Large intestine (tissue), 3 donors: ENCODE measurements at regions not wholly inside any gene's neighbourhood (a gene's known extent, or its start where the extent isn't known, plus 50 kb on each side); places are given as distances from the start of the nearest gene placed in this dataset.
A peak's percentile ranks its signal among the peaks of the same experiment; 100 is the strongest.

Source experiments
- DNase-seq, 2 donors: peaks; one replicate each; pipeline versions ENCODE4 v3.0.0 to v3.0.0-alpha.2; 2013
- H3K27ac ChIP-seq: one replicate; pipeline ENCODE4 v1.5.1; 2013; ENCODE audit warnings: low read length
- H3K27me3 ChIP-seq: 2 replicates; pipeline ENCODE4 v1.6.1; 2013; ENCODE audit warnings: low read length; ENCODE audit not compliant: control insufficient read depth, insufficient read depth
- H3K36me3 ChIP-seq: 2 replicates; pipeline ENCODE4 v1.6.1; 2013; ENCODE audit warnings: low read length; ENCODE audit not compliant: control insufficient read depth, insufficient read depth
- H3K4me1 ChIP-seq: one replicate; pipeline ENCODE4 v1.6.1; 2013; ENCODE audit warnings: low read length; ENCODE audit not compliant: control insufficient read depth, insufficient read depth
- H3K4me3 ChIP-seq: one replicate; pipeline ENCODE4 v1.5.1; 2013; ENCODE audit warnings: low read length
- H3K9me3 ChIP-seq: one replicate; pipeline ENCODE4 v1.6.1; 2013; ENCODE audit warnings: mild to moderate bottlenecking, low read depth, low read length, moderate library complexity; ENCODE audit not compliant: control insufficient read depth
- WGBS: methylation state at CpG from one replicate; pipeline ENCODE4 v1.1.5; 2013; ENCODE audit warnings: low lambda C conversion rate; ENCODE audit not compliant: insufficient coverage; 5-methylcytosine and 5-hydroxymethylcytosine counted together

DNA sequence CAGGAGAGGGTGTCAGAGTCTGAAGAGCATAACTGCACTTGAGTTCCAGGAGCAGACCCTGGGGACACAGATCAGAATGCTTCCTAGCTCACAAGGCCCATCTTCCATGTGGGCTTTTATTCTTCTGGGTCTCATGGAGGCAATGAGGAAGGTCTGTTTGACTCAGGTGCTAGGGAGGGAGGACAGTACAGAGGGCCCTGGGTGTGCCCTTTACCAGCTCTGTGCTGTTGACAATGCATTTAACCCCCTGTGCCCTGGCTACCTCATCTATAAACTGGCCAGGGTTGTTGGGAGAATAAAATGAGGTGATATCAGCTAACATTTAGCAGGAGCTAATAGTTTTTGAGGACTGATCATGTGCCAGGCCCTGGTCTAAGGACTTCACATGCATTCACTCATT is 318.0 kb downstream of the DMAC1 start:
- Histone ChIP-seq H3K27me3 (no peaks in the 10 kb centered on the region), H3K27ac (no peak overlapping the region), H3K4me3 (no peak overlapping the region), H3K9me3 (no peaks in the 10 kb centered on the region), H3K36me3 (no peaks in the 10 kb centered on the region), H3K4me1 (no peaks in the 10 kb centered on the region)
- DNase-seq = no peak

DNA sequence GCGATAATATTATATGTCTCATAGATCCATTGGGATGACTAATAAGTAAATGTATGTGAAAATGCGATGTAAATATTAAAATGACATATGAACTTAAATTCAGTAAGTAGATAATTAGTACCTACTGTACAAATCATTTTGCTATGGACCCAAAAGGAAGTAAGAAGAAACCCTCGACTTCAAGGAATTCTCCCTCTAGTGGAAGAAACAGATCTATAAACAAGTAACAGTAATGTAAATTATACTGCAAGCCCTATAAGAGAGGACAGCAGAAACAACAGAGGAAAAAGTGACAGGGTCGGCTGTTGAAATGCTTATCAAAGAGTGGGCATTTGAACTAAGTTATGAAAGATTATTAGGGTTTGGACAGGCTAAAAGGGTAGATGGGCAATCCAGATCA is 320.3 kb downstream of the DMAC1 start:
- Histone ChIP-seq H3K4me3 (no peak overlapping the region), H3K36me3 (no peaks in the 10 kb centered on the region), H3K9me3 (no peaks in the 10 kb centered on the region), H3K4me1 (no peaks in the 10 kb centered on the region), H3K27ac (no peak overlapping the region), H3K27me3 (no peaks in the 10 kb centered on the region)
- WGBS = 91% methylated on average over 2 of the region's 4 CpGs
- no peak for DNase-seq

DNA sequence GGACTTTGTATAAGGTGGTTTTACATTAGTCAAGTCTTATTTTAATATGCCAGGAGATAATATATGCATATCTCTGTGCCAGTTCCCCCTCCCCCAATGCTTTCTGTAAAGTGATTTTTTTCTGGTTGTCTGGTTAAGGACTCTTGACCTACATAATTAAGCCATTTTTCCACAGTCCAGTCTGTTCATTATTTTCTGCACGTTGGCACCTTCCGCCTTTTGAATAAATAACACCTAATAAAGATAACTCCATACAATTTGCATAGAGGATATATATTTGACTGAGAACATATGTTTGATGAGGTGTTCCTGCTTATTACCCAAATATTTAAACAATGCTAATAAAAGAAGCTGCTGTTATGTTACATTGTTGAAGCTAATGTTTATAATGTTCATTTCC is 320.9 kb downstream of the DMAC1 start:
- no peak for DNase-seq
- Histone ChIP-seq H3K36me3 (no peaks in the 10 kb centered on the region), H3K27ac (no peak overlapping the region), H3K4me1 (no peaks in the 10 kb centered on the region), H3K4me3 (no peak overlapping the region), H3K9me3 (no peaks in the 10 kb centered on the region), H3K27me3 (no peaks in the 10 kb centered on the region)
- WGBS = no CpG with 5 or more reads among the region's 2 CpGs

DNA sequence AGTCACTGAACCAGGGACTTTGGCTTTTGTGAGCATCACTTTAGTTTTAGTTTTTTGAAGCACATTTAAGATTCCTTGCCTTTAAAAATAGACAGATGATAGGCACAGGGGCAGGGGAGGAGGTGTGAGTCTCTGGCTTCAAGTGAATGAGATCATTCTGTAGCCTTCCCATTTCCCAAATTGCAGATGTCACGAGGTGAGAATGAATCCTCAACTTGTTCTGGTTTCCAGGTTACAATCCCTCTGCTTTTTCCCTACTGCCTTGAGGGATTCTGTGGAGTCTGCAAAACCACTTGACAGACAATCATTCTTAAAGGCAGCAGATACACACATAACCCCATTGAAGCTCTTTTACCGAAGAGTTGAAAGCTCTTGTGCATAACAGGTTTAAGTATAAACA is 332.4 kb downstream of the DMAC1 start:
- Histone ChIP-seq H3K4me3 (no peak overlapping the region), H3K9me3 (no peaks in the 10 kb centered on the region), H3K36me3 (no peaks in the 10 kb centered on the region), H3K27ac (no peak overlapping the region), H3K27me3 (no peaks in the 10 kb centered on the region), H3K4me1 (no peaks in the 10 kb centered on the region)
- no peak for DNase-seq
- no CpG with 5 or more reads among the region's 2 CpGs for WGBS

DNA sequence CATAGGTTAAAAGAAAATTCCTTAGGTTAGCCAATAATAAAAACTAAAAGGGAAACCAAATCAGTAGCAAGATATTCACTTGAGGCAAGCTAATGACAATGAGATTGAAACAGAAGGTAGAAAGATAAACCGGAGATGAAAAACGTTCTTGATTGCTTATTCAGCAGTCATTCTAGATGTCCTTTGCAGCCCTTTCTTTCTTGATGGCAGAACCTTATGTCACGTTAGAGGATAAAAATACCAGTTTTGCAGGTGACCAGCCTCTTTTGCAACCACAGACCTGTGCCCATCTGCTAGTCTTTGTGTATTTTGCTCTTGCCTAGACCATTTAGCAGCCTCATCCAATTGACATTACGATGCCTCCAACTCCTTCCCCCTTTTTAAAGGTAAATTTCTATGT is 337.8 kb downstream of the DMAC1 start:
- no peak overlapping the region for H3K27ac ChIP-seq
- H3K27me3 ChIP-seq = no peaks in the 10 kb centered on the region
- 88% methylated on average over 4 of the region's 4 CpGs for WGBS
- H3K36me3 ChIP-seq = no peaks in the 10 kb centered on the region
- no peaks in the 10 kb centered on the region for H3K9me3 ChIP-seq
- no peak for DNase-seq
- no peak overlapping the region for H3K4me3 ChIP-seq
- no peaks in the 10 kb centered on the region for H3K4me1 ChIP-seq

DNA sequence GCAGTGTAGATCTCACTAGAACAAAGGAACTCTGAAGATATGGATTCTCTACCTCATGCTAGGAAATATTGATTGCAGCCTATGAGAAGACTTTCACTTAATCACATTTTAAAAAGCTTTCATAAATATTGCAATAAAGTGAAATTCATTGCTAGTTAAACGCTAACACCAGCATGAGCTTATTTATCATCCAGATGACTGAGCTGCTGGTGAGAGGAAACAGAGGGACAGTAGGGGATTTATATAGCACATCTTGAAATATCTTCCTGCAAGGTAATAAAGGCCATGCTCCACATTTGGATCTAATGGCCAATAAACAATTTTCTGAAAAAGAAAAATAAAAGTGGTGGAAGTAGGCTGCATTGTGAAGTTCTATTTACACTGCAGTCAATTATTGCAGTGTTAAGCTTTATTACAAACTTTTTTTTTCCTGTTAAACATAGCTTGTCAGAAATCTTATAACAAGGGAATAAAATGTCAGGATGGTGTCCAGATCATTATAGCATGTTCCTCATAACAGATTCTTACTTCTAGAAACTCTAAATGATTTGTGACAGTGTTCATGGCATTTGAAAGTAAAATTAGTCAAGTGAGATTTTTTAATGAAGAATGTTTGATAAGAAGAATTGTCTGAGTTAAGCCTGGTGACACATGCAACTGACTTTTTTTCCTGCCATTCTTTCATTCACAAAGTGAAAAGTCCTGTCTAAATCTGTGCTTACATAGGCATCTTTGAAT is 342.6 kb downstream of the DMAC1 start:
- no CpG with 5 or more reads among the region's 1 CpG for WGBS
- Histone ChIP-seq H3K9me3 (no peaks in the 10 kb centered on the region), H3K4me3 (no peak overlapping the region), H3K27ac (no peak overlapping the region), H3K4me1 (peaks cover 2% of the 10 kb centered on the region), H3K36me3 (no peaks in the 10 kb centered on the region), H3K27me3 (no peaks in the 10 kb centered on the region)
- DNase-seq = no peak

DNA sequence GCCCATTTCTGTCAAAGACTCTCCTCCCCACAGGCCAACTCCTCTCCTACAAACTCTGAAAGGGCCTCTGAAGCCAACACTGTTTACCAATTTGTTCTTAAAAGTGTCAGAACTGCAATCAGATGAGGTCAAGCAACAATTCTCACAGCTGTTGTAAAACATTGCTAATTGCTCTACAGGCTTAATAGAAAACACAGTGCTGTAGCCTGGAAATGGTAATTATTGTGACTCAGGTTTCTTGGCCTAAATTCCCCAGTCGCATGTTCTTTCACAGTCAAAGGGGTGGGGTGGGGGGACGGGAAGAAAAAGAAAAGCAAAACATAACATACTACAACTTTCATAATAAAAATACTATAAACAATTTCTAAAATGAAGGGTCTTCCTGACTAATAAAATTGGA is 343.2 kb downstream of the DMAC1 start:
- no peak for DNase-seq
- H3K4me3 ChIP-seq = no peak overlapping the region
- no CpG with 5 or more reads among the region's 2 CpGs for WGBS
- H3K9me3 ChIP-seq = no peaks in the 10 kb centered on the region
- no peaks in the 10 kb centered on the region for H3K27me3 ChIP-seq
- H3K36me3 ChIP-seq = no peaks in the 10 kb centered on the region
- H3K27ac ChIP-seq = no peak overlapping the region
- H3K4me1 ChIP-seq = peaks cover 2% of the 10 kb centered on the region

DNA sequence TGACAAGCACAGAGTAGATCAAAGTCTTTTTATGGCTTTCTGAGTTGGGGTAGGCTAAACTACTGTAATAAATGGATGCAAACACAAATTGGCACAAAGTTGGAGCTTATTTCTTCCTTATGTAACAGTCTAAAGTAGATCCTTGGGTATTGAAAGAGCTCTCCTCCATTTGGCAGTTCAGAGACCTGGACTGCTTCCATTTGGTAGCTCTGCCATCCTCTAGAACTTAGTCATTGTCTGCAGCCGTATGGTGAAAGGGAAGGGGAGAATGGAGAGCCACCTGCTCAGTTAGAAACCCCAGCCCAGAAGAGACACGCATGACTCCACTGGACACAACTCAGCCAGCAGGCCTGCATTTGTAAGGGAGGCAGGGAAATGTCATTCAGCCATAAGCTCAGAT is 345.0 kb downstream of the DMAC1 start:
- Histone ChIP-seq H3K4me1 (peaks cover 2% of the 10 kb centered on the region), H3K9me3 (no peaks in the 10 kb centered on the region), H3K27me3 (no peaks in the 10 kb centered on the region), H3K36me3 (no peaks in the 10 kb centered on the region), H3K4me3 (no peak overlapping the region), H3K27ac (no peak overlapping the region)
- WGBS = no CpG with 5 or more reads among the region's 2 CpGs
- DNase-seq = peak in 1 of 2 donors; percentile 51

DNA sequence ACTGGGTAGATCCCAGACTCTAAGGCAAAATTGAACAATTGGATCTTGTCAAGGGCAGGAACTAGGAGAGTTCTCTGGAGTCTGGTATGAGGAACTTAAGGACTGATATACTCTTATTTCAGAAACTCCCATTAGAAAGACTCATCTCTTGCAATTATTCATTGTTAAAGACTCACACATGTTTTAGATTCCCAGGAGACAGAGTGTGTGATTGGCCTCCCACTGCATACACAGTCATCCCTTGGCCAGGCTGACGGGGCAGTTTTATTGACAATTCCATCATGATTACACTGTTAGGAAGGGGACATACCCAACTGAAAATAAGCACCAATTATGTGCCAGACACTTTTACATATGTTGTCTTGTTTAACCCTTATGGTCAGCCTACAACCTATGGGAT is 347.2 kb downstream of the DMAC1 start:
- H3K36me3 ChIP-seq = no peaks in the 10 kb centered on the region
- no CpG with 5 or more reads among the region's 1 CpG for WGBS
- no peak overlapping the region for H3K4me3 ChIP-seq
- no peak overlapping the region for H3K27ac ChIP-seq
- H3K9me3 ChIP-seq = no peaks in the 10 kb centered on the region
- H3K4me1 ChIP-seq = peaks cover 2% of the 10 kb centered on the region
- H3K27me3 ChIP-seq = no peaks in the 10 kb centered on the region
- no peak for DNase-seq

DNA sequence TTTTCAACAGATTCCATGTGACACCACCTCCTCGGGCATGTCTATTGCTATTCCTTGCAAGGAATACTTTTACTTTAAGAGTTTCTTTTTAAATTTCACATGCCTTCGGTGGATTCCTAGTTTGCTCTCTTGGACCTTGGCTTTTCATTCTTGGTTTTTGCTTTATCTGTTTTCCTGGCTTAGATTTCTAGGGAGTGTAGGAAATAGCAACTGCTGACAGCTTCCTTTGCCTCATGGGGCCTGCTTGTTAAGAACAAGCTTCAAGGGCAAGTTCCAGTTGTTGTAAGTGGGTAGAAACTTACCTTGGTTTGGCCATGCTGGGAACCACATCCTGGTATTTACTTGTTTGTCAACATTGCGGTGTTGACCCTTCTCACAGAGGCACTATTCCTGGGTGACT is 348.5 kb downstream of the DMAC1 start:
- Histone ChIP-seq H3K36me3 (no peaks in the 10 kb centered on the region), H3K9me3 (no peaks in the 10 kb centered on the region), H3K27ac (no peak overlapping the region), H3K4me3 (no peak overlapping the region), H3K4me1 (peaks cover 2% of the 10 kb centered on the region), H3K27me3 (no peaks in the 10 kb centered on the region)
- 100% methylated on average over 1 of the region's 3 CpGs for WGBS
- DNase-seq = peak in 1 of 2 donors; percentile 54

DNA sequence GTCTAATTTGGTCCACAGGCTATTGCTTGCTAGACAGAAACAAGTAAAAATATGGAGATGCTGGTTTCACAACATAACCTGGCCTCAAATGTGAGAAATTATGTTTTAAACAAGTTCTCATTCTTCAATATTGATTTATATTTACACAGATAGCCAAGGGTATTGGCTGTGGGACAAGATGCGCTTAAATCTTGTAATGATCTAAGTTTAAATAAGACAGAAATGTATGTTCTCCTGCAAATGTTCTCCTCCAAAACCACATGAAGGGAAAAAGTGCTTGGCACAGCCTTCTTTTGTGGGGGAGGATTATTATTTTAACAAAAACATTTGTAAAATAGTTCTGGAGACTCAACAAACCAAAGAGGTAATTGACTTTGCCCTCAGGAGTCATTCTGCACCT is 356.0 kb downstream of the DMAC1 start:
- Histone ChIP-seq H3K36me3 (no peaks in the 10 kb centered on the region), H3K27ac (no peak overlapping the region), H3K4me1 (no peaks in the 10 kb centered on the region), H3K27me3 (no peaks in the 10 kb centered on the region), H3K9me3 (no peaks in the 10 kb centered on the region), H3K4me3 (no peak overlapping the region)
- DNase-seq = no peak
- 80% methylated on average over 1 of the region's 1 CpG for WGBS
